ENCODE measurements at regions not wholly inside any gene's neighbourhood (a gene's known extent, or its start where the extent isn't known, plus 50 kb on each side); places are given as distances from the start of the nearest gene placed in this dataset.

- intact Hi-C loops (cut with micrococcal nuclease; ENCODE audit: unreplicated experiment) = no loop called here
- POLR2A ChIA-PET = no interaction called here
- Histone ChIP-seq H3K4me2 (ENCODE audit: control insufficient read depth, insufficient read depth) (no peak overlapping the region), H2AFZ (ENCODE audit: control insufficient read depth, low read depth, low read length) (no peak overlapping the region), H3K4me1 (ENCODE audit: control insufficient read depth, insufficient read depth, low read length) (no peaks in the 10 kb centered on the region), H3K79me2 (ENCODE audit: control insufficient read depth, insufficient read depth, low read length) (no peaks in the 10 kb centered on the region), H3K27me3 (replicated peaks in 1 of 2; ENCODE audit: control insufficient read depth in 2 of 2, insufficient read depth in 2 of 2, low read length in 1 of 2) (no peaks in the 10 kb centered on the region), H3K9me3 (replicated peaks; ENCODE audit: control insufficient read depth, insufficient read depth, low read length) (no peaks in the 10 kb centered on the region; the same call in 2 of the 3 replicates), H3K9ac (ENCODE audit: control insufficient read depth, insufficient read depth, low read length) (no peak overlapping the region), H3K36me3 (ENCODE audit: control insufficient read depth in 2 of 2, insufficient read depth in 2 of 2, low read length in 1 of 2) (no peaks in the 10 kb centered on the region), H4K20me1 (ENCODE audit: control insufficient read depth, insufficient read depth) (no peaks in the 10 kb centered on the region), H3K27ac (ENCODE audit: control insufficient read depth, insufficient read depth) (no peak overlapping the region), H3K4me3 (no peak overlapping the region)
- RAD21 ChIA-PET (ENCODE audit: unreplicated experiment) = interaction anchor here (1.1 to 2.0 kb wide), 3 partner anchors 25 to 123 kb away, joined by 3 to 4 read pairs (median 4); no protein-coding TSS in a partner anchor
- BruUV-seq (replicated peaks) = no TSS peak
- DNase-seq (ENCODE audit: low read depth, low spot score) (no peak), FAIRE-seq (no peak), ATAC-seq (peak; percentile 36; the same call in 2 of the 3 replicates)
- no peak for TF ChIP-seq CHD4 (IDR thresholded peaks at IDR 0.05)
- no peak for TF ChIP-seq EP300 (IDR thresholded peaks at IDR 0.05; ENCODE audit: borderline replicate concordance in 1 of 2, control insufficient read depth in 1 of 2, low read depth in 2 of 2, low read length in 2 of 2)
- TF ChIP-seq KAT2A (conservative IDR thresholded peaks at IDR 0.05; ENCODE audit: control insufficient read depth, low read depth, low read length) = no peak
- no peak for TF ChIP-seq MEF2B (IDR thresholded peaks at IDR 0.05; ENCODE audit: partially characterized antibody, poor library complexity, severe bottlenecking)
- SMC1A ChIA-PET (ENCODE audit: uncharacterized antibody, unreplicated experiment) = interaction anchor here (1.0 to 1.5 kb wide), 5 partner anchors 36 to 153 kb away, joined by 3 to 5 read pairs (median 3); no protein-coding TSS in a partner anchor
- in situ Hi-C loops (cut with MboI) = no loop called here
- 64% methylated on average over 4 of the region's 4 CpGs for WGBS (ENCODE audit: insufficient coverage, insufficient replicate concordance, low lambda C conversion rate, missing lambda C conversion rate)
- CTCF ChIA-PET = interaction anchor here (1.0 kb wide), 1 partner anchor 282 kb away, joined by 3 read pairs; no protein-coding TSS in a partner anchor
Measured at GRCh38 chr3:150090006-150090405, 119.3 kb upstream of the PFN2 start.

DNA sequence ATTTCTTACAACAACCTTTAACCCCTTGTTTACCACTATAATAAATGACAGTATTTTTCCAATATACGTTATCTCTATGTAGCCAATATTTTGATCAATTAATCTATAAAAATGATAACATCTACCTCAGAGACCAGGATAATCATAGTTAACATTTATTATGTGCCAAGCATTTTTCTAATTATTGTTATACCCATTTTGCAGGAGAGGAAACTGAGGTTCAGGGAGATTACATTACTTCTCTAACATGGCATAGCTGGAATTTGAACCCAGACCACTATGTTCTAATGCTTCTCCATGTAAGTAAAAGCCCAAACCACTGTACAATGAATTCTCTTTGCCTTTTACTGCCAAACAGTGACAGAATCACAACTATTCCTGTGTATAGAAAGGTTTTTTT is 113.4 kb upstream of the PFN2 start:
- Histone ChIP-seq H3K27ac (ENCODE audit: control insufficient read depth, insufficient read depth) (no peak overlapping the region), H3K36me3 (ENCODE audit: control insufficient read depth in 2 of 2, insufficient read depth in 2 of 2, low read length in 1 of 2) (no peaks in the 10 kb centered on the region), H3K9me3 (replicated peaks; ENCODE audit: control insufficient read depth, insufficient read depth, low read length) (no peaks in the 10 kb centered on the region; the same call in 2 of the 3 replicates), H4K20me1 (ENCODE audit: control insufficient read depth, insufficient read depth) (no peaks in the 10 kb centered on the region), H3K4me3 (no peak overlapping the region), H3K4me1 (ENCODE audit: control insufficient read depth, insufficient read depth, low read length) (no peaks in the 10 kb centered on the region), H3K4me2 (ENCODE audit: control insufficient read depth, insufficient read depth) (no peak overlapping the region), H3K27me3 (replicated peaks in 1 of 2; ENCODE audit: control insufficient read depth in 2 of 2, insufficient read depth in 2 of 2, low read length in 1 of 2) (no peaks in the 10 kb centered on the region), H3K9ac (ENCODE audit: control insufficient read depth, insufficient read depth, low read length) (no peak overlapping the region), H3K79me2 (ENCODE audit: control insufficient read depth, insufficient read depth, low read length) (no peaks in the 10 kb centered on the region), H2AFZ (ENCODE audit: control insufficient read depth, low read depth, low read length) (no peak overlapping the region)
- ChIA-PET POLR2A (no interaction called here), CTCF (no interaction called here), RAD21 (ENCODE audit: unreplicated experiment) (no interaction called here), SMC1A (ENCODE audit: uncharacterized antibody, unreplicated experiment) (no interaction called here)
- intact Hi-C loops (cut with micrococcal nuclease; ENCODE audit: unreplicated experiment) (no loop called here), in situ Hi-C loops (cut with MboI) (no loop called here)
- no TSS peak for BruUV-seq (replicated peaks)
- 38% methylated on average over 1 of the region's 1 CpG for WGBS (ENCODE audit: insufficient coverage, insufficient replicate concordance, low lambda C conversion rate, missing lambda C conversion rate)
- DNase-seq (ENCODE audit: low read depth, low spot score) (no peak), FAIRE-seq (no peak), ATAC-seq (no peak)
- TF ChIP-seq ZNF274 (IDR thresholded peaks at IDR 0.05; ENCODE audit: insufficient read depth, insufficient read length) = no peak
- no peak for TF ChIP-seq PBX3 (IDR thresholded peaks at IDR 0.05; ENCODE audit: insufficient replicate concordance, low read depth, low read length)
- no peak for TF ChIP-seq RCOR1 (conservative IDR thresholded peaks at IDR 0.05; ENCODE audit: low read depth, low read length)
- TF ChIP-seq, protein P1, sequence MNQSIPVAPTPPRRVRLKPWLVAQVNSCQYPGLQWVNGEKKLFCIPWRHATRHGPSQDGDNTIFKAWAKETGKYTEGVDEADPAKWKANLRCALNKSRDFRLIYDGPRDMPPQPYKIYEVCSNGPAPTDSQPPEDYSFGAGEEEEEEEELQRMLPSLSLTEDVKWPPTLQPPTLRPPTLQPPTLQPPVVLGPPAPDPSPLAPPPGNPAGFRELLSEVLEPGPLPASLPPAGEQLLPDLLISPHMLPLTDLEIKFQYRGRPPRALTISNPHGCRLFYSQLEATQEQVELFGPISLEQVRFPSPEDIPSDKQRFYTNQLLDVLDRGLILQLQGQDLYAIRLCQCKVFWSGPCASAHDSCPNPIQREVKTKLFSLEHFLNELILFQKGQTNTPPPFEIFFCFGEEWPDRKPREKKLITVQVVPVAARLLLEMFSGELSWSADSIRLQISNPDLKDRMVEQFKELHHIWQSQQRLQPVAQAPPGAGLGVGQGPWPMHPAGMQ (IDR thresholded peaks at IDR 0.05; ENCODE audit: borderline replicate concordance) = no peak
- TF ChIP-seq ZNF384 (IDR thresholded peaks at IDR 0.05; ENCODE audit: borderline replicate concordance, low read depth, low read length) = no peak
- no peak for TF ChIP-seq SIN3A (IDR thresholded peaks at IDR 0.05; ENCODE audit: low read depth, low read length)
- TF ChIP-seq TARDBP (IDR thresholded peaks at IDR 0.05; ENCODE audit: borderline replicate concordance) = no peak
- no peak for TF ChIP-seq YY1 (IDR thresholded peaks at IDR 0.05; ENCODE audit: low read depth, low read length)
- TF ChIP-seq SUPT20H (IDR thresholded peaks at IDR 0.05; ENCODE audit: borderline replicate concordance, control insufficient read depth, low read depth, low read length) = no peak
- TF ChIP-seq SMARCA5 (IDR thresholded peaks at IDR 0.05) = no peak
- TF ChIP-seq ZNF217 (IDR thresholded peaks at IDR 0.05) = no peak
- TF ChIP-seq SUZ12 (IDR thresholded peaks at IDR 0.05; ENCODE audit: unreplicated experiment) = no peak
- TF ChIP-seq SREBF1 (IDR thresholded peaks at IDR 0.05; ENCODE audit: low read length) = no peak
- no peak for TF ChIP-seq FOXK2 (IDR thresholded peaks at IDR 0.05)
